ENCODE measurements at regions not wholly inside any gene's neighbourhood (a gene's known extent, or its start where the extent isn't known, plus 50 kb on each side); places are given as distances from the start of the nearest gene placed in this dataset.

DNA sequence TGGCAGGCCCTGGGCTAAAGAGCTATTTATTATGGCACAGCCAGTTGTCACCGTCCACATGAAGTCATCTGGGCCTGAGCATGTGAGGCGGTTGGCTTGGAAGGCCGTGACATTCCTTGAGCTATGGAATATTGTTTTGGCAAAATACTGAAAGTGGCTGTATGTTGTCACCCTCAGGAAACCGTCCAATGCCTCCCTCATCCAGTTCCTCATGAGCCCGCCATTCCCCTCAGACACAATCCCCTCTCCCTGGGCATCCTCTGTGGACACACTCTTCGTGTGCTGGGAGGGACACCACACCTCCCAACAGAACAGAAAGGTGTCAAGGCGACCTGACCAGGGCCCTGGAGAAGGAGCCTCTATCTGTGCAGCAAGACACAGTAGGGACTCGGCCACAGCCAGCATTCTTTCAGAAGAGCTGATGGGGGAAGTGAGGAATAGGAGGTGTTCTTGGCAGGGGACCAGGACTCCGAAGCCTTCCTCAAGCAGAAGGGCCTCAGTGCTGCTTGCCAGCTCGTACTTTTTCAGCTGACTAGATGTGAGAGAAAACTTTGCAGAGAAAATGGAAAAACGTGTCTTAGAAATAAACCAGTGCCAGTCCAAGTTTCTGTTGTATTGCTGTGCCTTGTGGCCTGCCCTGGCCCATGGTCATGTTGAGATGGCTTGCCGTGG lies 120.5 kb downstream of the SOD2 start:
- TF ChIP-seq SIN3A (IDR thresholded peaks at IDR 0.05; ENCODE audit: borderline replicate concordance, insufficient read depth, low read length) (no peak), POLR2AphosphoS5 (IDR thresholded peaks at IDR 0.05; ENCODE audit: low read depth, low read length) (no peak), TAF1 (IDR thresholded peaks at IDR 0.05; ENCODE audit: borderline replicate concordance, insufficient read depth, low read length) (no peak), FOXP2 (optimal IDR thresholded peaks at IDR 0.05; ENCODE audit: borderline replicate concordance, extremely low read depth, extremely low read length, insufficient read depth) (no peak)
- TF ChIP-seq, protein P1, sequence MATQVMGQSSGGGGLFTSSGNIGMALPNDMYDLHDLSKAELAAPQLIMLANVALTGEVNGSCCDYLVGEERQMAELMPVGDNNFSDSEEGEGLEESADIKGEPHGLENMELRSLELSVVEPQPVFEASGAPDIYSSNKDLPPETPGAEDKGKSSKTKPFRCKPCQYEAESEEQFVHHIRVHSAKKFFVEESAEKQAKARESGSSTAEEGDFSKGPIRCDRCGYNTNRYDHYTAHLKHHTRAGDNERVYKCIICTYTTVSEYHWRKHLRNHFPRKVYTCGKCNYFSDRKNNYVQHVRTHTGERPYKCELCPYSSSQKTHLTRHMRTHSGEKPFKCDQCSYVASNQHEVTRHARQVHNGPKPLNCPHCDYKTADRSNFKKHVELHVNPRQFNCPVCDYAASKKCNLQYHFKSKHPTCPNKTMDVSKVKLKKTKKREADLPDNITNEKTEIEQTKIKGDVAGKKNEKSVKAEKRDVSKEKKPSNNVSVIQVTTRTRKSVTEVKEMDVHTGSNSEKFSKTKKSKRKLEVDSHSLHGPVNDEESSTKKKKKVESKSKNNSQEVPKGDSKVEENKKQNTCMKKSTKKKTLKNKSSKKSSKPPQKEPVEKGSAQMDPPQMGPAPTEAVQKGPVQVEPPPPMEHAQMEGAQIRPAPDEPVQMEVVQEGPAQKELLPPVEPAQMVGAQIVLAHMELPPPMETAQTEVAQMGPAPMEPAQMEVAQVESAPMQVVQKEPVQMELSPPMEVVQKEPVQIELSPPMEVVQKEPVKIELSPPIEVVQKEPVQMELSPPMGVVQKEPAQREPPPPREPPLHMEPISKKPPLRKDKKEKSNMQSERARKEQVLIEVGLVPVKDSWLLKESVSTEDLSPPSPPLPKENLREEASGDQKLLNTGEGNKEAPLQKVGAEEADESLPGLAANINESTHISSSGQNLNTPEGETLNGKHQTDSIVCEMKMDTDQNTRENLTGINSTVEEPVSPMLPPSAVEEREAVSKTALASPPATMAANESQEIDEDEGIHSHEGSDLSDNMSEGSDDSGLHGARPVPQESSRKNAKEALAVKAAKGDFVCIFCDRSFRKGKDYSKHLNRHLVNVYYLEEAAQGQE (IDR thresholded peaks at IDR 0.05; ENCODE audit: insufficient read depth in 1 of 2, low read depth in 2 of 2, low read length in 2 of 2), result no peak

GRCh38 chr6:159565181-159565710 lies 127.8 kb downstream of the SOD2 start:
- TF ChIP-seq SIN3A (IDR thresholded peaks at IDR 0.05; ENCODE audit: borderline replicate concordance, insufficient read depth, low read length), result no peak
- TF ChIP-seq TAF1 (IDR thresholded peaks at IDR 0.05; ENCODE audit: borderline replicate concordance, insufficient read depth, low read length), result no peak
- no peak for TF ChIP-seq FOXP2 (optimal IDR thresholded peaks at IDR 0.05; ENCODE audit: borderline replicate concordance, extremely low read depth, extremely low read length, insufficient read depth)
- TF ChIP-seq, protein P1 (IDR thresholded peaks at IDR 0.05; ENCODE audit: insufficient read depth in 1 of 2, low read depth in 2 of 2, low read length in 2 of 2), result no peak
- no peak for TF ChIP-seq POLR2AphosphoS5 (IDR thresholded peaks at IDR 0.05; ENCODE audit: low read depth, low read length)

GRCh38 chr6:159564456-159564855 lies 128.6 kb downstream of the SOD2 start:
- TF ChIP-seq, protein P1 (IDR thresholded peaks at IDR 0.05; ENCODE audit: insufficient read depth in 1 of 2, low read depth in 2 of 2, low read length in 2 of 2), result no peak
- TF ChIP-seq POLR2AphosphoS5 (IDR thresholded peaks at IDR 0.05; ENCODE audit: low read depth, low read length) (no peak), FOXP2 (optimal IDR thresholded peaks at IDR 0.05; ENCODE audit: borderline replicate concordance, extremely low read depth, extremely low read length, insufficient read depth) (no peak)

DNA sequence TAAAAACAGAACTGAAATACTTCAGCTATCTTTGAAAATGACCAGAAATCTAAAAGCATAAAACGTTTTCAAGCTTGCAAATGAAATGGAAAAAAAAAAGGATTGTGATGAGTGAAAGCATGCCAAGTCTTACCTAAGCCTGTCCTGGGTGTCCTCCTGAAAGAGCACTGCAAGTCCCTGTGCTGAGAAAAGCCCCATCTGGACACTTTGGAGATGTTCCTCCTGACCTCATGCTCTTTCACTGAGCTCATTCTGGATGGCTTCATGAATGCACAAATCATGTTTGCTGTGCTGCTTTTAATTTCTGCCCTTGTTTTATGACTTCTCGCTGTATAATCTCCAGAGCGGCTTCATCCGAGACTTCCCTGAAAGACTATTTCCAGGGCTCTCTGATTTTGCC lies 136.0 kb downstream of the SOD2 start:
- TF ChIP-seq, protein P1 (IDR thresholded peaks at IDR 0.05; ENCODE audit: insufficient read depth in 1 of 2, low read depth in 2 of 2, low read length in 2 of 2), result no peak
- no peak for TF ChIP-seq FOXP2 (optimal IDR thresholded peaks at IDR 0.05; ENCODE audit: borderline replicate concordance, extremely low read depth, extremely low read length, insufficient read depth)
- no peak for TF ChIP-seq TAF1 (IDR thresholded peaks at IDR 0.05; ENCODE audit: borderline replicate concordance, insufficient read depth, low read length)
- TF ChIP-seq POLR2AphosphoS5 (IDR thresholded peaks at IDR 0.05; ENCODE audit: low read depth, low read length), result no peak
- no peak for TF ChIP-seq SIN3A (IDR thresholded peaks at IDR 0.05; ENCODE audit: borderline replicate concordance, insufficient read depth, low read length)
